Left lung (tissue), 4 donors: ENCODE measurements at regions not wholly inside any gene's neighbourhood (a gene's known extent, or its start where the extent isn't known, plus 50 kb on each side); places are given as distances from the start of the nearest gene placed in this dataset.

Source experiments
- ATAC-seq: fragments of 200-7000 bp; cut with Tn5 transposase; one replicate; pipeline ENCODE4 v1.9.1; 2020; ENCODE audit warnings: moderate library complexity
- DNase-seq, 4 donors: peaks; one replicate each; pipeline ENCODE4 v3.0.0-alpha.2; 2013 to 2020
- H3K27ac ChIP-seq, 2 donors: fragments of 200-600 bp; sonication (generic) in 1 of 2; one replicate each; pipeline versions ENCODE4 v1.5.0 to v1.8.0; 2020 to 2021
- H3K27me3 ChIP-seq, 2 donors: fragments of 200-600 bp; sonication (generic) in 1 of 2; one replicate each; pipeline versions ENCODE4 v1.5.0 to v1.8.0; 2020 to 2021
- H3K36me3 ChIP-seq, 2 donors: fragments of 200-600 bp; sonication (generic) in 1 of 2; one replicate each; pipeline versions ENCODE4 v1.5.0 to v1.8.0; 2020 to 2021
- H3K4me1 ChIP-seq, 2 donors: fragments of 200-600 bp; one replicate each; pipeline ENCODE4 v1.8.0; 2021
- H3K4me3 ChIP-seq, 2 donors: fragments of 200-600 bp; sonication (generic) in 1 of 2; one replicate each; pipeline versions ENCODE4 v1.5.0 to v1.8.0; 2020 to 2021; ENCODE audit warnings: mild to moderate bottlenecking in 1 of 2
- H3K9me3 ChIP-seq, 2 donors: fragments of 200-600 bp; sonication (generic) in 1 of 2; one replicate each; pipeline versions ENCODE4 v1.5.0 to v1.8.0; 2020 to 2021
- intact Hi-C, 2 donors: fragments of 100-400 bp; cut with DNase I; formaldehyde crosslinking; loops; one replicate each; pipeline versions ENCODE4 v1.11.2 to v1.14.2; 2022
- TF ChIP-seq, protein P1 (sequence below), 2 donors: fragments of 200-600 bp; sonication (generic) in 1 of 2; IDR thresholded peaks; one replicate each; pipeline versions ENCODE4 v1.5.0 to v1.8.0; 2021; ENCODE audit warnings: antibody characterized with exemption in 2 of 2
- donor health status: DM: no; HTN: yes; CAD: no.
- donor health status: DM: no; HTN: no; CAD: no.

DNA sequence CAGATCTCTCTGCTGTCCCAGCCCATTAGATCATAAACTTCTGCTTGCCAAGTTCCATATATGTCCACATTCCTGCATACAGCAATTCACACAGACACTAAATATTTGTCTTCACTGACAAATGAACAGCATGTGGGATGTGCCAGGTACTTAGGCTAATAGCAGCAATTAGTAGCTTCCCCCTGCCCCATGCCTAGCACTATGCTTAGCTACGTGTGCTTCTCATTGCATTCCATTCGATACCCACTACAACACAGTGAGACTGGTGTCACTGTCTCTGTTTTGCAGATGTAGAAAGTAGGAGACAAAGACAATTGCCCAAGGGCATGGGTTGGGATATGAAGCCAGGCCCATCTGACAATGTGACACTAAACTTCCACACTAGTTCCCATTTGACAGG lies 308.4 kb downstream of the BCL11B start:
- Histone ChIP-seq H3K27ac (no peak overlapping the region), H3K4me3 (no peak overlapping the region), H3K27me3 (no peaks in the 10 kb centered on the region), H3K36me3 (no peaks in the 10 kb centered on the region), H3K9me3 (no peaks in the 10 kb centered on the region), H3K4me1 (no peaks in the 10 kb centered on the region)
- no peak for ATAC-seq
- no peak for DNase-seq
- TF ChIP-seq, protein P1, sequence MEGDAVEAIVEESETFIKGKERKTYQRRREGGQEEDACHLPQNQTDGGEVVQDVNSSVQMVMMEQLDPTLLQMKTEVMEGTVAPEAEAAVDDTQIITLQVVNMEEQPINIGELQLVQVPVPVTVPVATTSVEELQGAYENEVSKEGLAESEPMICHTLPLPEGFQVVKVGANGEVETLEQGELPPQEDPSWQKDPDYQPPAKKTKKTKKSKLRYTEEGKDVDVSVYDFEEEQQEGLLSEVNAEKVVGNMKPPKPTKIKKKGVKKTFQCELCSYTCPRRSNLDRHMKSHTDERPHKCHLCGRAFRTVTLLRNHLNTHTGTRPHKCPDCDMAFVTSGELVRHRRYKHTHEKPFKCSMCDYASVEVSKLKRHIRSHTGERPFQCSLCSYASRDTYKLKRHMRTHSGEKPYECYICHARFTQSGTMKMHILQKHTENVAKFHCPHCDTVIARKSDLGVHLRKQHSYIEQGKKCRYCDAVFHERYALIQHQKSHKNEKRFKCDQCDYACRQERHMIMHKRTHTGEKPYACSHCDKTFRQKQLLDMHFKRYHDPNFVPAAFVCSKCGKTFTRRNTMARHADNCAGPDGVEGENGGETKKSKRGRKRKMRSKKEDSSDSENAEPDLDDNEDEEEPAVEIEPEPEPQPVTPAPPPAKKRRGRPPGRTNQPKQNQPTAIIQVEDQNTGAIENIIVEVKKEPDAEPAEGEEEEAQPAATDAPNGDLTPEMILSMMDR (IDR thresholded peaks at IDR 0.05) = no peak
- intact Hi-C loops = no loop called here

GRCh38 chr14:98964171-98964570 lies 307.8 kb downstream of the BCL11B start:
- intact Hi-C loops = no loop called here
- Histone ChIP-seq H3K4me3 (no peak overlapping the region), H3K27ac (no peak overlapping the region), H3K9me3 (no peaks in the 10 kb centered on the region), H3K4me1 (no peaks in the 10 kb centered on the region), H3K36me3 (no peaks in the 10 kb centered on the region), H3K27me3 (no peaks in the 10 kb centered on the region)
- no peak for DNase-seq
- TF ChIP-seq, protein P1 (IDR thresholded peaks at IDR 0.05) = no peak
- no peak for ATAC-seq

DNA sequence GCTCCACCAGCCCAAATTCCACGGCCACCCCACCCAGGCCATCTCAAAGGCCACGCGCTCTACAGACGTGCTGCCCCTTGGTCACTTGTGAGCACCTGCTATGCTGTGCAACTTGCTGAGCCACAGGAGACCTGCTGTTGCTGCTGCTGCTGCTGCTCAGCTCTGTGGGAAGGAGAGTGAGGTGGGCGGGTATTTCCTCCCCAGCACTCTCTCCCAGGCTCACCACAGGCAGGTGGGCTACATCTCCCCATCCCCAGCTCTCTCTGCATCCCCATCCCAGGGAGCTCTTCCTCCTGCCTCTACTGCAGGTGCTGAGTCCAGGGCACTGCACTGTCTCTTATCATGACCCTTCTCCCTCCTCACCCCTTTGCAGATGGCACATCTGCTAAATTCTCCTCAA lies 306.9 kb downstream of the BCL11B start:
- H3K4me1 ChIP-seq = no peaks in the 10 kb centered on the region
- DNase-seq (no peak), ATAC-seq (no peak)
- no peaks in the 10 kb centered on the region for H3K9me3 ChIP-seq
- TF ChIP-seq, protein P1 (IDR thresholded peaks at IDR 0.05) = no peak
- H3K27ac ChIP-seq = no peak overlapping the region
- no peaks in the 10 kb centered on the region for H3K36me3 ChIP-seq
- intact Hi-C loops = no loop called here
- H3K27me3 ChIP-seq = no peaks in the 10 kb centered on the region
- H3K4me3 ChIP-seq = no peak overlapping the region

DNA sequence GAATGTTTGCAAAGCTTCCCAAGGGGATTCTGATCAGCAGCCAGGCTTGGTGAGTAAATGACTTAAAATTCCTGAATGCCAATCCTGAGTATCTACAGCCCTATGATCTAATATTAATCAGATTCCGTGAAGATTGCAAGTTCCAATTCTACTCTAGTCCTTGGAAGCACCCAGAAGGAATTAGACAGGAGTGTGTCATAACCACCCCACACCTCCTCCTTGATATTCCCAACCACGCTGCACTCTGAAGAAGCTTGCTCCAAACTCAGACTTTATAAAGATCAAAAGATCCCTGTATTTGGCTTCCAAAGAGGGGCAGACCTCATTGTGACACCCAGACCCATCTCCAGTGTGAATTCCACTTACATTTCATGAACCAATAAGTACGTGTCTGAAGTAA lies 306.0 kb downstream of the BCL11B start:
- H3K4me3 ChIP-seq = no peak overlapping the region
- no peaks in the 10 kb centered on the region for H3K9me3 ChIP-seq
- TF ChIP-seq, protein P1 (IDR thresholded peaks at IDR 0.05) = no peak
- intact Hi-C loops = no loop called here
- H3K27me3 ChIP-seq = peaks cover 0 to 8% of the 10 kb centered on the region in 2 donors
- H3K36me3 ChIP-seq = no peaks in the 10 kb centered on the region
- no peaks in the 10 kb centered on the region for H3K4me1 ChIP-seq
- no peak for DNase-seq
- no peak overlapping the region for H3K27ac ChIP-seq
- ATAC-seq = no peak

GRCh38 chr14:98966475-98967162 lies 305.4 kb downstream of the BCL11B start:
- TF ChIP-seq, protein P1 (IDR thresholded peaks at IDR 0.05) = no peak
- H3K4me1 ChIP-seq = no peaks in the 10 kb centered on the region
- no peak for ATAC-seq
- no peak overlapping the region for H3K27ac ChIP-seq
- no peak for DNase-seq
- intact Hi-C loops = no loop called here
- no peak overlapping the region for H3K4me3 ChIP-seq
- H3K9me3 ChIP-seq = no peaks in the 10 kb centered on the region
- peaks cover 0 to 9% of the 10 kb centered on the region in 2 donors for H3K27me3 ChIP-seq
- H3K36me3 ChIP-seq = no peaks in the 10 kb centered on the region
